HG03135 (cell line): ENCODE measurements at regions not wholly inside any gene's neighbourhood (a gene's known extent, or its start where the extent isn't known, plus 50 kb on each side); places are given as distances from the start of the nearest gene placed in this dataset.
A peak's percentile ranks its signal among the peaks of the same experiment; 100 is the strongest.
"Not testable (repeated sequence)": the region's sequence is repeated elsewhere in the genome, so short reads cannot be mapped to it uniquely, and the experiment has no call there.

Experiments
- ATAC-seq: cut with Tn5 transposase; IDR thresholded peaks from one replicate; pipeline ENCODE4 v1.9.1; 2021; ENCODE audit warnings: mild to moderate bottlenecking, moderate library complexity; ENCODE audit not compliant: unreplicated experiment

DNA sequence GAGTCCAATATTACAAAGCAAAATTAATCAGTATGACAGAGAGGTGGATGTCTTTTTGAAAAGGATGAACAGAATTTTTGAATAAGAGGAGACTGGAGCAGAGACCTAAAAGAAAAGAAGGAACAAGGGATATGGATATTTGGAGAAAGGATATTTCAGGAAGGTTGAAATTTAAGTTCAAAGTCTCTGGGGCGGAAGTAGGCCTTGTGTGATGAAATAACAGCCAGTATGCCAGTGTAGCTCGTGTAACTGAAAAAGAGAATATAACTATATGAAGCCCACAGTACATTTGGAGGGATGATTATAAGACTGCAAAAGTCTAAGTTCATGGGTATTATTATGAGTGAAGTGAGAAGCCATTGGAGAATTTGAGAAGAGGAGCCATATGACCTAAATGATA, 766.7 kb downstream of the GBE1 start:
- no peak for ATAC-seq

GRCh38 chr3:80994085-80994665, 767.3 kb downstream of the GBE1 start:
- ATAC-seq = no peak

DNA sequence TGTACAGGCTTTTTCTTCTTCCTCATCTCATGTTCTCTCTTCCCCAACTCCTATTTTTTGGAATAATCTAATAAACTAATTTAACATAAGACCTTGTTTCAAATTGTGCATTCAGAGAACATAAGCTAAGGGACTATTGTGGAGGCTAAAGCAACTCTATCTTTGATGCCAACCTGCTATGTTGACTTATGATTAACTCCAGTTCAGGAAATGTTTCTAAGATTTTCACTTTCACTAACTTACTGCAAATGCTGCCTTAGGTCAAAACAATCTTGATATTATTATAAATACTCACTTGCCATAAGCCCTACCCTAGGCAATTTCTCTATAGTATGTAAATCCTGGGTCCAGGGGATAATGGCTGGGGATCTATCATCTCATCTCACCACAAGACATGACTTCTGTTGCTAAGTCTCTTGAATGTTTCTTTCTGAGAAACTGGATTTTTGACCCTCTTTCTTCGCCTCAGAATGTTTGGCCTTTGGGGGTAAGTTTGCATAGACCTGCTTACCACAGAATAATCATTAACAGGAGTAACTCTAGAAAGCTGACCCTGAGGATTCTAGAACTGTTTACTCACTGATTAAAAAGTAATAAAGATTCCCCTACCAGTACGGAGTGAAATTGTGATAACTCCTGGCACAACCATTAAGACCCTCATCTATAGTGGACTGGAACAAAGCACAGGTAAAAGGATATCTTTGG, 768.1 kb downstream of the GBE1 start:
- peak; percentile 80 for ATAC-seq

GRCh38 chr3:80983753-80984152, 777.7 kb downstream of the GBE1 start:
- ATAC-seq = no peak

DNA sequence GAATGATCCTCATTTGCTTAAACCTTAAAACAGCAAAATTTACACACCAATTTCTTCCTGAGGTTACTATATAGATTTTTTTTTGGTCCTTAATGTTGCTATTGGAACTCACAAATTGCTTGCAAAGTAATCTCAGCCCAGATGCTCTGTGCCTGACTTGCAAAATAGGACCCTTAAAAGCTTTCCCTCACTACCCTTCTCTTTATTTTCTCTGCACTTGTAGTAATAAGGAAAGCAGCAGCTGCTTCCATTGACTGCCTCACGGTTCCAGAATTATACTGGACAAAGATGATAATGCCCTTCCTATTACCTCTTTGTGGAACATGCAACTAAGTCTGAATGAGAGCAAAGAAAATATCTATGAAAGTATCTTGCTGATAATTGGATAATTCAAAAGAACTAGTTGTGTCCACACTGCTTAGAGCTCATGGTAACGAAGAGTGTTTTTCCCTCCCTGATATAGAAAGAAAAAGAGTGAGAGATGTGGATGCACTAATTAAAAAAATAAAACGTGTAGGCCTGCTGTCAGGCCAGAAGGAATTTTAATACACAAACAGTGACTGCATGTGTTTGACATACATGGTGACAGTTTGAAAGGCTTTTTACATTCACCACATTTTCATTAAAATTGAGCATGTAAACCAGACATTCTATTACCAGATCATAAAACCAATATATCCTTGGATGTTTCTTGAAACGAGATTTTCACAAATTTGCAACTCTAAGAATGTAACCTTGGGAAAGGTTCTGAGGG, 783.1 kb downstream of the GBE1 start:
- no peak for ATAC-seq

DNA sequence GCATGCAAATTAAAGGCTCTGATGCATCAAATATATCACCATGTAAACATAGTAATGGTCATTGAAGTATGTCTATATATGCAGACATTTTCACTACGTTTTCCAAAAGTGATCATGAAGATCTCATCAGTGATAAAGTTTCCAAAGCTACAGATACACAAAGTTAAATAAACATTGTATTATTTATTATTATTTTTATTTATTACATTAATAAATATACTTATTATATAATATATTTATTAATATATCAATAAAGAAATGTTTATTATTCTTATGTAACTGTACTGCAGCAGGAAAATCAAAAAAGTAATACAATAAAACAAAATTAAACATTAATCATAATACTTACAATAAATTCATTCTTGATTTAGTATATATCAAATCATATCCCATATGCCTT, 791.2 kb downstream of the GBE1 start:
- no peak for ATAC-seq

DNA sequence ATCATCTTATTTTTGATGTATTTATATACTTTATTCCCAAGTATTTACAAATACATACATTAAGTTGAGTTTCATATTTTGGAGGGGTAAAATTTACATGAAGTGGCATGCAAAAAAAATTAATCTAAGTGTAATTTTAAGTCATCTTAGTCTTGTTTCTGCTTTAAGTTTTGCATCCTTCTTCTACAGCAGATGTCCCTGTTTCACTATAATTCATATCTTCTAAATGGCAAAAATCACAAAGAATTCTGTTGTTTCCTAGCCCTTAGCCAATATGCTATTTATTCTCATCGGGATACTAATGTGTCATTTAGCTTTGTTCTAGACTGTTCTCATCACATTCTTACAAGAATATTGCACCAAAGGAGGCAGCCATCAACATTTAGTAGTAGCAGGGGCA, 831.9 kb downstream of the GBE1 start:
- ATAC-seq = no peak

GRCh38 chr3:80914854-80915253, 846.6 kb downstream of the GBE1 start:
- ATAC-seq = no peak

- ATAC-seq = no peak
Observed at GRCh38 chr3:80898211-80898610, 863.2 kb downstream of the GBE1 start.

DNA sequence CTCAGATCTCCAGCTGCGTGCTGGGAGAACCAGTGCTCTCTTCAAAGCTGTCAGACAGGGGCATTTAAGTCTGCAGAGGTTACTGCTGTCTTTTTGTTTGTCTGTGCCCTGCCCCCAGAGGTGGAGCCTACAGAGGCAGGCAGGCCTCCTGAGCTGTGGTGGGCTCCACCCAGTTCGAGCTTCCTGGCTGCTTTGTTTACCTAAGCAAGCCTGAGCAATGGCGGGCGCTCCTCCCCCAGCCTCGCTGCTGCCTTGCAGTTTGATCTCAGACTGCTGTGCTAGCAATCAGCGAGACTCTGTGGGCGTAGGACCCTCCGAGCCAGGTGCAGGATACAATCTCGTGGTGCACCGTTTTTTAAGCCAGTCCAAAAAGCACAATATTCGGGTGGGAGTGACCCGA, 864.4 kb downstream of the GBE1 start:
- not testable (repeated sequence) for ATAC-seq

- no peak for ATAC-seq
Observed at GRCh38 chr3:80890571-80890970, 870.9 kb downstream of the GBE1 start.

GRCh38 chr3:80889535-80889934, 871.9 kb downstream of the GBE1 start:
- no peak for ATAC-seq

DNA sequence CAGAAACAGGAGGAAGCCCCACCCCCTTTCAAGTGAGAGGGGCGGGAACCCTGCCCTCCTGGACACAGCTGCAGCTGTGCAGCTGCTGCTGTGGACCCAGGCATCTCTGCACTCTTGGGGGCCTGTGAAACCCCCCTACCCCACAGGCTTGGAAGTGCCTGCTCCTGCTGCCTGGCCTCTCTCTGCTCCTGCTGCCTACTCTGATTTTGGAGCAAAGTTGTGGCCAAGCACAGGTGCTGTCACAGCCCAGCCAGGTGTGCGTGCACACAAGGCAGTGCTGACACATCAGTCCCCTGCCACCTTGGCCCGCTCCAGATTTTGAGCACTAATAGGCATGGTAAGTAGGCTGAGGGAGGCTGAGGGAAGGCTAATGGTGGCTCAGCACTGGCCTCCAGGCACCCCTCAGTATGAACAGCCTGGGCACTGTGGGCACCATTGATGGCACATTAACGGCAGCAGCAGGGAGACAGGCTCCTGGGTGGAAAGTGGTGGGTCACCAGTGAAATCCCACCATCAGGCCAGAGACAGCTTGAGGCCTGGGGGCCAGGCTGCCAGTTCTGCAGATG, 890.9 kb downstream of the GBE1 start:
- no peak for ATAC-seq

DNA sequence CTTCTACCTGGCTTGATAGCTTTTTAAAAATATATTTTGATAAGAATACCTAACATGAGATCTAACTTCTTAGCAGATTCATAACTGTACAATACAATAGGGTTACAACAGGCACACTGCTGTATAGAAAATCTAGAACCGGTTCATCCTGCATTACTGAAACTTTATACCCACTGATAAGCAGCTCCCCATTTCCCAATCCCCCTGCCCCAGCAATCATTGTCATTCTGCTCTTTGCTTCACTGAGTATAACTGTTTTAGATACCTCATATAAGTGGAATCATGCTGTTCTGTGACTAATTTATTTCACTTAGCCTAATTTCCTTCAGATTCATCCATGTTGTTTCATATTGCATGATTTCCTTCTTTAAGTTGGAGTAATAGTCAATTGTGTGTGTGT, 906.0 kb downstream of the GBE1 start:
- no peak for ATAC-seq

DNA sequence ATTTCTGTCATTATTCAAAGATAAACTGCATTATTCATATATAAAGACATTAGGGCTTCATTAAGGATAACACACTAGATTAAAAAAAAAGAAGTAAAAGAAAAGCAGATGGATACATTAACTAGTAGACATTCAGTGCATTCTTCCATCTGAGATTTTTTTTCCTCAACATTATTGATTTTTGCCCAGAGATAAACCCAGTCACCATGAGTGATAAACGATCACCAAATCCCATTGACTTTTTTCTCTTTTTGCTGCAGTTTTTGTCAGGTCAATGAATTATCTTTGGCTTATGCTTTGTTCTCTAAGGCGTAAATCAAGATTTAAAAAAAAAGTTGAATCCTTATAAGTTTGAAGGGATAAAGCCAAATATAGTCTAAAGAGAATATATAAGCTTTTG, 925.0 kb downstream of the GBE1 start:
- no peak for ATAC-seq

- ATAC-seq = no peak
Observed at GRCh38 chr3:80807577-80807976, 953.9 kb downstream of the GBE1 start.

DNA sequence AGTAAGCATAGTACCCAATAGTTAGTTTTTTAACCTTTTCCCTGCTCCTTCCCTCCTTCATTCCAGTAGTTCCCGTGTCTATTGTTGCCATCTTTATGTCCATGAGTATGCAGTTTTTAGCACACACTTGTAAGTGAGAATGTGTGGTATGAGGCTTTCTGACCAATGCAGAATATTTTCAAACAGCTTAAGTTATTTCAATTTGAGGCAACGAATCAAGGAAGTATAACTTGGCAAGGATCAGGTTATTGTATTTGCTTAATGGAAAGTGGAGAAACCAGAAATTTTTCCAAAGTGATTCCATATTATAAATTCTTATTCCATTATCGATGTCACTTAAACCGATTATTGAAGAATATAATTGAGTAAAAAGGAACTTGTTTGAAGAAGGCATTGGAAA, 954.8 kb downstream of the GBE1 start:
- ATAC-seq = no peak

GRCh38 chr3:80788914-80789313, 972.5 kb downstream of the GBE1 start:
- no peak for ATAC-seq

- no peak for ATAC-seq
Observed at GRCh38 chr3:80785875-80786274, 975.6 kb downstream of the GBE1 start.

DNA sequence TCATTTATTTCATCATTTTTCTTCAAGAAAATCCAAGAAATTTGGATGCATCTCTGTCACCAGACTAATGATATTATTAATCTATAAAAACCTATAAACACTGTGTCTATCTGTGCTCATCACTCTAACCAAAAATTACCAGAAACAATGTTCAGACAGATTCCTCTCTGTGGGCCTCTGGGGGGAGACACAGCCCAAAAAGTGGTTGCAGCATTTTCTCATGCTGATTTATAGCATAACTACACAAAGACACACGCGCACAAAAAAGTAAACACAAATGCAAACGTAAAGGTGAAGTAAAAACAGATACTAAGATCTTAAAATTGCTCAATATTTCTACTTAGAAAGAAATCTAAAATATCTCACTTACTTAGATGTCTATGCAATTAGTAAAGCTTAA, 976.0 kb downstream of the GBE1 start:
- ATAC-seq = no peak

DNA sequence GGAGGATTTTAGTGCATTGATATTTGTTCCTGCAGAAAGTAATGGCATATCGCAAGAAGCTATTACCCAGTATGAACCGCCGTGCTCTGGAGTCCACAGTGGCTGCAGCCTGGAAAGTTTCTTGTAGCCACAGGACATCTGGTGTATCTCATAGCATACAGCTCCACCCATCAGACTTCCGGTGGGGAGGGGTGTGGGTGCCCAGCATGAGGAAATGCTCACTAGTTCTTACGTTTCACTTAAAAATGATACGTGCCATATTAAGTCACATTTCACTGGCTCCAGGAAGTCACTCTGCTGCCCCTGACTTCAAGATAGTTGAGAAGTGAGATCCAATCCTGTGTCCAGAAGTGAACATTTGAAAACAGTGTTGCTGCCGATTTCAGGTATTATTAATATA, 990.4 kb downstream of the GBE1 start:
- ATAC-seq = no peak
